ENCODE measurements at regions not wholly inside any gene's neighbourhood (a gene's known extent, or its start where the extent isn't known, plus 50 kb on each side); places are given as distances from the start of the nearest gene placed in this dataset.

- no peak for TF ChIP-seq POLR2AphosphoS5 (IDR thresholded peaks at IDR 0.05; ENCODE audit: low read depth, low read length)
- TF ChIP-seq TAF1 (IDR thresholded peaks at IDR 0.05; ENCODE audit: borderline replicate concordance, low read depth, low read length) = no peak
Measured at GRCh38 chr2:193816008-193816407, 1621.3 kb upstream of the TMEFF2 start.

All from GM12892 (cell line).